ENCODE measurements at regions not wholly inside any gene's neighbourhood (a gene's known extent, or its start where the extent isn't known, plus 50 kb on each side); places are given as distances from the start of the nearest gene placed in this dataset.

DNA sequence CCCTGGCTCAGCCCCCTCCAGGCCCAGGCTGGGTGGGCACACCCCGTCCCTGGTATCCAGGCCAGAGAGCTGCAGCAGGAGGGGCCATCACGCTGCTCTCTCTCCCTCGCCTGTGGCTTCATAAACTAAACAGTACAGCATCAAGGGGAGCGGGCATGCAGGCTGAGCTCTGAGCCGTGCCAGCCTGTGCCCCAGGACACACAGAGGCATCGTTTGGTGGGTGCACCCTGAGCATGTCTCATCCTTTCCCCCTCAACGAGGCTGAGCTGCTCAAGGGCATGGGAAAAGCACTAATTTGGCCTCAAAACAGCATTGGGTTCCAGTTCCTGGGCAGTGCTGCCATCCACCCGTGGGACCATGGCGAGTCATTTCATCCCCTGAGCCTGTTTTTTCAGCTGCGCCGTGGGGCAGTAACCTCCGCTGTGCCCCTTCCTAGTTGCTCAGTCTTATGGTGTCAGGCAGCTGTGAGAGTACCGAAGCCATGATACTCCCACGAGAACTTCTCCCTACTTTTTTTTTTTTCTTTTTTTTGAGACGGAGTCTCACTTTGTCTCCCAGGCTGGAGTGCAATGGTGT, 79.6 kb downstream of the CPN2 start:
- no peak overlapping the region for H3K27ac Mint-ChIP-seq
- TF ChIP-seq CTCF (conservative IDR thresholded peaks at IDR 0.05): no peak
- peaks cover 58% of the 10 kb centered on the region for H3K4me1 Mint-ChIP-seq (ENCODE audit: unreplicated experiment)
- no peak for DNase-seq (ENCODE audit: extremely low spot score, unreplicated experiment)
- no peaks in the 10 kb centered on the region for H3K36me3 Mint-ChIP-seq
- no peak overlapping the region for H3K4me3 Mint-ChIP-seq
- no peaks in the 10 kb centered on the region for H3K9me3 Mint-ChIP-seq
- peaks cover 4% of the 10 kb centered on the region for H3K27me3 Mint-ChIP-seq

DNA sequence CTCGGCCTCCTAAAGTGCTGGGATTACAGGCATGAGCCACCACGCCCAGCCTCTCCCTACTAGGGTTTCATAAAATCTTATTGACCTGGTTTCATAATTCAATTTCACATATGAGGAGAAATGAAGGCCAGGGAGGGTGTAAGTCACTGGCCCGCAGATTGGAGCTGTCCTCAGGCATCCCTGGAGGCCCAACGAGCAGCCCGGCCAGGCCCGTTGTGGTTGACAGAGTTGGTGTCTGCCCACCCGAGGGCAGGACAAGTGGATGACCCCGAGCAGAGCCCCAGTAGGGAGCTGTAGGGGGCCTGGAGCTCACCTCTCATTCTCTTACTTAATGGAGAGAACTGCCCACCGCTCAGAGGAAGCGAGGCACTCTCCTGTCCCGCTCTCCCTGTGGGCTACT, 78.9 kb downstream of the CPN2 start:
- Mint-ChIP-seq H3K9me3 (no peaks in the 10 kb centered on the region), H3K27ac (peak overlapping the region; percentile 67), H3K4me1 (ENCODE audit: unreplicated experiment) (peaks cover 55% of the 10 kb centered on the region), H3K36me3 (no peaks in the 10 kb centered on the region), H3K4me3 (no peak overlapping the region), H3K27me3 (peaks cover 4% of the 10 kb centered on the region)
- DNase-seq (ENCODE audit: extremely low spot score, unreplicated experiment): no peak
- TF ChIP-seq CTCF (conservative IDR thresholded peaks at IDR 0.05): no peak

- no peak for TF ChIP-seq CTCF (conservative IDR thresholded peaks at IDR 0.05)
- Mint-ChIP-seq H3K27ac (peak overlapping the region; percentile 67), H3K27me3 (peaks cover 4% of the 10 kb centered on the region), H3K4me3 (peak overlapping the region; percentile 71), H3K9me3 (no peaks in the 10 kb centered on the region), H3K4me1 (ENCODE audit: unreplicated experiment) (peaks cover 57% of the 10 kb centered on the region), H3K36me3 (no peaks in the 10 kb centered on the region)
- DNase-seq (ENCODE audit: extremely low spot score, unreplicated experiment): no peak
Observed at GRCh38 chr3:194272861-194273742, 78.0 kb downstream of the CPN2 start.

DNA sequence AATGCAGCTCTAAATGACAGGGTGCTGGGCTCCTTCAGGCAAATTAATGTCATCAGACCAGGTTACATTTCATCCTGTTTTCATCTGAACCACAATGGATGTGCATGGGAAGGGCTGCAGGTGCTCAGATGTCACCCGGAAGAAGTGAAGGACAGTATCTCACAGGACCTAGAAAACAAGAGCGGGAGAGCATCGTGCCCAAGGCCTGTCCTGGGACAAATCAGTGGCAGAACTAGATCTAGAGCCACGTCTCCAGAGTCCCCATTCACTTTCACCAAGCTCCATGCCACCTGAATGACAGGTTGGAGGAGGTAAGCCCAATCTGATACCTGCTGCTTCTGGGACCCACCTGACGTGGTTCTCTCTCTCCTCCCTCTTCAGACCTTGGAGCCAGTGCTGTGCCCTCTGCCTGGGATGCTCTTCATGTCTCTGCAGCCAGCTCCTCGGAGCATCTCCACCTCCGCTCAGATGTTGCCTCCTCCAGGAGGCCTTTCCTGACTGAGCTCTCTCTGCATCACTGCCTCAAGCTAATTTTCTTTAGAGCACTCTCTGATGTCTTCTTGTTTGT, 77.3 kb downstream of the CPN2 start:
- no peak for TF ChIP-seq CTCF (conservative IDR thresholded peaks at IDR 0.05)
- Mint-ChIP-seq H3K4me1 (ENCODE audit: unreplicated experiment) (peaks cover 59% of the 10 kb centered on the region), H3K4me3 (peak overlapping the region; percentile 19), H3K9me3 (no peaks in the 10 kb centered on the region), H3K27ac (peak overlapping the region; percentile 67), H3K27me3 (peaks cover 4% of the 10 kb centered on the region), H3K36me3 (no peaks in the 10 kb centered on the region)
- no peak for DNase-seq (ENCODE audit: extremely low spot score, unreplicated experiment)

- Mint-ChIP-seq H3K4me3 (peak overlapping the region; percentile 71), H3K9me3 (no peaks in the 10 kb centered on the region), H3K4me1 (ENCODE audit: unreplicated experiment) (peaks cover 59% of the 10 kb centered on the region), H3K36me3 (no peaks in the 10 kb centered on the region), H3K27me3 (peaks cover 4% of the 10 kb centered on the region), H3K27ac (peak overlapping the region; percentile 86)
- no peak for DNase-seq (ENCODE audit: extremely low spot score, unreplicated experiment)
- no peak for TF ChIP-seq CTCF (conservative IDR thresholded peaks at IDR 0.05)
Observed at GRCh38 chr3:194274424-194275085, 76.6 kb downstream of the CPN2 start.

Data from type B pancreatic cell (in vitro differentiated cells).